PC-9 (cell line): ENCODE measurements at regions not wholly inside any gene's neighbourhood (a gene's known extent, or its start where the extent isn't known, plus 50 kb on each side); places are given as distances from the start of the nearest gene placed in this dataset.

Source experiments
- CTCF ChIP-seq: fragments of 200-600 bp; sonication (generic); conservative IDR thresholded peaks from 2 replicates; pipeline ENCODE4 v1.6.1; 2017; ENCODE audit warnings: mixed run types, antibody characterized with exemption, mild to moderate bottlenecking, moderate library complexity
- EZH2 ChIP-seq: fragments of 200-600 bp; sonication (generic); IDR thresholded peaks from 2 replicates; pipeline ENCODE4 v1.8.0; 2017; ENCODE audit warnings: antibody characterized with exemption, low read depth

GRCh38 chr15:88322461-88322860, 65.9 kb upstream of the NTRK3 start:
- TF ChIP-seq CTCF = no peak
- no peak for TF ChIP-seq EZH2
